ENCODE measurements at regions not wholly inside any gene's neighbourhood (a gene's known extent, or its start where the extent isn't known, plus 50 kb on each side); places are given as distances from the start of the nearest gene placed in this dataset.

DNA sequence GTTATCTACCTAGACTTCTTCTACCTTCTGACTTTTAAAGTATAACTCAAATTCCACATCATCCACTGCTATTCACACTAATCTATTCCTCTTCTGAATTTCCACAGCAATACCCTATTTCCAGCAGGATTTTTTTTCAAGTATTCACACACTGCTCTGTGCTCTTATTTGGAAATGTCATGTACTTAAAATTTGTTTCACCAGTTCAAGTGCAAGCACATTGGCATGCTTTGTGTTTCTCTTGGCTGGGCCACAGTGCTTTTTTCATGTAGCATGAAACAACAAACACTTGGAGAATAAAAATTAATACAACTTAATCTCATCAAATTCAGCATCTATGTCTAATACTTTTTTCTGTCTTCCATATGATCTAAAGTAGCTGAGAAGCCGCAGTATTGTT lies 161.8 kb upstream of the PCDH18 start:
- intact Hi-C loops (cut with micrococcal nuclease; ENCODE audit: unreplicated experiment): no loop called here
- no peaks in the 10 kb centered on the region for H3K9me3 ChIP-seq (ENCODE audit: low read length)
- no TSS peak for BruUV-seq (replicated peaks)
- no peaks in the 10 kb centered on the region for H4K20me1 ChIP-seq (ENCODE audit: insufficient read depth, low read length)
- H3K4me3 ChIP-seq (ENCODE audit: low read depth, low read length, poor library complexity, severe bottlenecking): no peak overlapping the region
- no peak overlapping the region for H2AFZ ChIP-seq (ENCODE audit: low read length)
- no peaks in the 10 kb centered on the region for H3K4me1 ChIP-seq (ENCODE audit: insufficient read depth, low read length, poor library complexity, severe bottlenecking)
- no peaks in the 10 kb centered on the region for H3K9me2 ChIP-seq (ENCODE audit: insufficient read depth, low read length)
- DNase-seq (ENCODE audit: low spot score): no peak
- no peak overlapping the region for H3K4me2 ChIP-seq (ENCODE audit: low read length)
- ChIA-PET POLR2A (no interaction called here), CTCF (ENCODE audit: unreplicated experiment) (no interaction called here)
- H3K79me2 ChIP-seq (ENCODE audit: insufficient read depth, low read depth, low read length): no peaks in the 10 kb centered on the region
- no peak overlapping the region for H3K27ac ChIP-seq (ENCODE audit: low read depth, low read length, poor library complexity, severe bottlenecking)
- TF ChIP-seq, protein P1, sequence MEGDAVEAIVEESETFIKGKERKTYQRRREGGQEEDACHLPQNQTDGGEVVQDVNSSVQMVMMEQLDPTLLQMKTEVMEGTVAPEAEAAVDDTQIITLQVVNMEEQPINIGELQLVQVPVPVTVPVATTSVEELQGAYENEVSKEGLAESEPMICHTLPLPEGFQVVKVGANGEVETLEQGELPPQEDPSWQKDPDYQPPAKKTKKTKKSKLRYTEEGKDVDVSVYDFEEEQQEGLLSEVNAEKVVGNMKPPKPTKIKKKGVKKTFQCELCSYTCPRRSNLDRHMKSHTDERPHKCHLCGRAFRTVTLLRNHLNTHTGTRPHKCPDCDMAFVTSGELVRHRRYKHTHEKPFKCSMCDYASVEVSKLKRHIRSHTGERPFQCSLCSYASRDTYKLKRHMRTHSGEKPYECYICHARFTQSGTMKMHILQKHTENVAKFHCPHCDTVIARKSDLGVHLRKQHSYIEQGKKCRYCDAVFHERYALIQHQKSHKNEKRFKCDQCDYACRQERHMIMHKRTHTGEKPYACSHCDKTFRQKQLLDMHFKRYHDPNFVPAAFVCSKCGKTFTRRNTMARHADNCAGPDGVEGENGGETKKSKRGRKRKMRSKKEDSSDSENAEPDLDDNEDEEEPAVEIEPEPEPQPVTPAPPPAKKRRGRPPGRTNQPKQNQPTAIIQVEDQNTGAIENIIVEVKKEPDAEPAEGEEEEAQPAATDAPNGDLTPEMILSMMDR (conservative IDR thresholded peaks at IDR 0.05; ENCODE audit: low read length): no peak
- TF ChIP-seq EZH2phosphoT487 (IDR thresholded peaks at IDR 0.05; ENCODE audit: borderline replicate concordance, low read depth, low read length): no peak
- H3K36me3 ChIP-seq (ENCODE audit: insufficient read depth, low read length): no peaks in the 10 kb centered on the region

DNA sequence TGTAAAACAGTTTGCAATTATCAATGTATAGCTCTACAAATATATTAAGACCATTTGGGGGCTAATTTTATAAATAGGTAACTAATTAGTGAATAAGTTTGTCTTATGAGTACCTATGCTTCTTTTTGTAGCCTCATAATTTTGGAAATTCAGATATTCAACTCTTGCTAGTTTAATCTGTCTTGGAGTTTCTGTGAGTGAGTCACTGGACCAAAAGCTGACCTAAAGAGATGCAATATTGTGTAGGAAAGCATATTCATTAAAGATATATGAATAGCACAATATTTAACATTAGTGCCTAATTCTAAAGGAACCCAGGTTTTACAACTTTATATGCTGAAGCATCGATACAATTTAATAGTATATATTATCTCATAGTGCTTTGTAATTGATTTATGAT lies 161.3 kb upstream of the PCDH18 start:
- H3K9me3 ChIP-seq (ENCODE audit: low read length): no peaks in the 10 kb centered on the region
- no peak overlapping the region for H3K27ac ChIP-seq (ENCODE audit: low read depth, low read length, poor library complexity, severe bottlenecking)
- no peak overlapping the region for H3K4me3 ChIP-seq (ENCODE audit: low read depth, low read length, poor library complexity, severe bottlenecking)
- H3K4me2 ChIP-seq (ENCODE audit: low read length): no peak overlapping the region
- H3K9me2 ChIP-seq (ENCODE audit: insufficient read depth, low read length): no peaks in the 10 kb centered on the region
- no peaks in the 10 kb centered on the region for H3K4me1 ChIP-seq (ENCODE audit: insufficient read depth, low read length, poor library complexity, severe bottlenecking)
- H3K36me3 ChIP-seq (ENCODE audit: insufficient read depth, low read length): no peaks in the 10 kb centered on the region
- no peak overlapping the region for H2AFZ ChIP-seq (ENCODE audit: low read length)
- intact Hi-C loops (cut with micrococcal nuclease; ENCODE audit: unreplicated experiment): no loop called here
- no TSS peak for BruUV-seq (replicated peaks)
- CTCF ChIA-PET (ENCODE audit: unreplicated experiment): no interaction called here
- DNase-seq (ENCODE audit: low spot score): no peak
- TF ChIP-seq EZH2phosphoT487 (IDR thresholded peaks at IDR 0.05; ENCODE audit: borderline replicate concordance, low read depth, low read length): no peak
- TF ChIP-seq, protein P1 (conservative IDR thresholded peaks at IDR 0.05; ENCODE audit: low read length): no peak
- POLR2A ChIA-PET: no interaction called here
- no peaks in the 10 kb centered on the region for H4K20me1 ChIP-seq (ENCODE audit: insufficient read depth, low read length)
- no peaks in the 10 kb centered on the region for H3K79me2 ChIP-seq (ENCODE audit: insufficient read depth, low read depth, low read length)

DNA sequence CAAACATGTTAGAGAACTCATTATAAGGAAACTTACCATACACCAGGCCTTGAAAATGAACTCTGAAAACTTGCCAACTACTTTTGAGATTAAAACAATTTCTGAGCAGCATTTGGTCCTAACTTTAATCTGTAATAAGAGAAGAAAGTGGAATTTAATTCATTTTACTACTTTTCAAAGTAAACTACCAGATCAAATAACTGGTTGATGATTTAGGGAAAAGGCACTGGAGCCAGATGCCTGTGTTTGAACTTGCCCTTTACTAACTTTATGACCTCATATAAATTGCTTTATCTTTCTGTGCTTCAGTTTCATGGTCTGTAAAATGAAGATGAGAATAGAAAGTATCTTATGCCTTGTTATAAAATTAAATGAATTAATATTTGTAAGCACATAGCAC lies 159.9 kb upstream of the PCDH18 start:
- intact Hi-C loops (cut with micrococcal nuclease; ENCODE audit: unreplicated experiment): no loop called here
- Histone ChIP-seq H3K36me3 (ENCODE audit: insufficient read depth, low read length) (no peaks in the 10 kb centered on the region), H2AFZ (ENCODE audit: low read length) (no peak overlapping the region), H4K20me1 (ENCODE audit: insufficient read depth, low read length) (no peaks in the 10 kb centered on the region), H3K27ac (ENCODE audit: low read depth, low read length, poor library complexity, severe bottlenecking) (no peak overlapping the region), H3K4me2 (ENCODE audit: low read length) (no peak overlapping the region), H3K9me3 (ENCODE audit: low read length) (no peaks in the 10 kb centered on the region), H3K79me2 (ENCODE audit: insufficient read depth, low read depth, low read length) (no peaks in the 10 kb centered on the region), H3K9me2 (ENCODE audit: insufficient read depth, low read length) (no peaks in the 10 kb centered on the region), H3K4me1 (ENCODE audit: insufficient read depth, low read length, poor library complexity, severe bottlenecking) (no peaks in the 10 kb centered on the region), H3K4me3 (ENCODE audit: low read depth, low read length, poor library complexity, severe bottlenecking) (no peak overlapping the region)
- CTCF ChIA-PET (ENCODE audit: unreplicated experiment): no interaction called here
- POLR2A ChIA-PET: interaction anchor here (0.6 to 0.9 kb wide), 2 partner anchors 8 to 22 kb away, joined by 3 read pairs; no protein-coding TSS in a partner anchor
- TF ChIP-seq, protein P1 (conservative IDR thresholded peaks at IDR 0.05; ENCODE audit: low read length): no peak
- no peak for TF ChIP-seq EZH2phosphoT487 (IDR thresholded peaks at IDR 0.05; ENCODE audit: borderline replicate concordance, low read depth, low read length)
- no TSS peak for BruUV-seq (replicated peaks)
- no peak for DNase-seq (ENCODE audit: low spot score)
